Transverse colon (tissue), 4 donors: ENCODE measurements at regions not wholly inside any gene's neighbourhood (a gene's known extent, or its start where the extent isn't known, plus 50 kb on each side); places are given as distances from the start of the nearest gene placed in this dataset.

Source experiments
- CTCF ChIP-seq, 5 experiments: fragments of 200-600 bp in 3 of 5; fragments of 450-650 bp in 2 of 5; sonication (generic) in 3 of 5; IDR thresholded peaks; 1 replicate in 2 of 5; 2 replicates in 3 of 5; pipeline ENCODE4 v1.5.1; 2016 to 2017; ENCODE audit warnings: antibody characterized with exemption in 5 of 5, inconsistent platforms in 3 of 5, mild to moderate bottlenecking in 2 of 5, moderate library complexity in 1 of 5
- EP300 ChIP-seq: sonication (generic); formaldehyde crosslinking; IDR thresholded peaks from one replicate; pipeline ENCODE4 v1.6.1; 2017; ENCODE audit warnings: antibody characterized with exemption, low read depth
- POLR2A ChIP-seq: fragments of 450-650 bp; IDR thresholded peaks from one replicate; pipeline ENCODE4 v1.6.1; 2016; ENCODE audit warnings: antibody characterized with exemption, mild to moderate bottlenecking, moderate library complexity
- POLR2AphosphoS5 ChIP-seq, 3 donors: sonication (generic); formaldehyde crosslinking; IDR thresholded peaks; one replicate each; pipeline ENCODE4 v1.6.1; 2016; ENCODE audit warnings: antibody characterized with exemption in 3 of 3

- TF ChIP-seq CTCF (IDR thresholded peaks at IDR 0.05): no peak
- TF ChIP-seq POLR2A: no peak
- no peak for TF ChIP-seq POLR2AphosphoS5 (IDR thresholded peaks at IDR 0.05)
- TF ChIP-seq EP300: no peak
These were observed 72.3 kb upstream of the ST3GAL6 start for GRCh38 chr3:98690876-98691275.
